HG02981 (cell line): ENCODE measurements at regions not wholly inside any gene's neighbourhood (a gene's known extent, or its start where the extent isn't known, plus 50 kb on each side); places are given as distances from the start of the nearest gene placed in this dataset.

Experiments
- ATAC-seq: cut with Tn5 transposase; IDR thresholded peaks from one replicate; pipeline ENCODE4 v1.9.1; 2021; ENCODE audit warnings: mild to moderate bottlenecking, moderate library complexity; ENCODE audit not compliant: unreplicated experiment

DNA sequence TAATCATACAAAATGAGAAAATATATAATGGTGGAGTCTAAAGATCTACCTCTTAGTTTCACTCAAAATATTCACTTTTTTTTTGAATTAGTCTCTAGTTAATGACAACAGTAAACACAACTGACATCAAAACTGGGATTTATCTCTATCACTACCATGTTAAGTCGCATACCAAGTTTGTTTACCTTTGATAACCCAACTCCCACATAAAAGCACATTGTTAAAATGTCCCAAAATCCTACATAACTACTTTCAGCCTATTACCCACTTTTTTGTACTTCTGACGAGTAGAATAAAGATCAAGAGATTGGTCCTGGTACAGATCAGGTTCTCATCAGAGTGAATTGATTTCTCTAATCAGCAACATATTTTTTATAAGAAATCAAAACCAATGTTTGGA lies 518.5 kb downstream of the EPHA3 start:
- ATAC-seq: no peak

DNA sequence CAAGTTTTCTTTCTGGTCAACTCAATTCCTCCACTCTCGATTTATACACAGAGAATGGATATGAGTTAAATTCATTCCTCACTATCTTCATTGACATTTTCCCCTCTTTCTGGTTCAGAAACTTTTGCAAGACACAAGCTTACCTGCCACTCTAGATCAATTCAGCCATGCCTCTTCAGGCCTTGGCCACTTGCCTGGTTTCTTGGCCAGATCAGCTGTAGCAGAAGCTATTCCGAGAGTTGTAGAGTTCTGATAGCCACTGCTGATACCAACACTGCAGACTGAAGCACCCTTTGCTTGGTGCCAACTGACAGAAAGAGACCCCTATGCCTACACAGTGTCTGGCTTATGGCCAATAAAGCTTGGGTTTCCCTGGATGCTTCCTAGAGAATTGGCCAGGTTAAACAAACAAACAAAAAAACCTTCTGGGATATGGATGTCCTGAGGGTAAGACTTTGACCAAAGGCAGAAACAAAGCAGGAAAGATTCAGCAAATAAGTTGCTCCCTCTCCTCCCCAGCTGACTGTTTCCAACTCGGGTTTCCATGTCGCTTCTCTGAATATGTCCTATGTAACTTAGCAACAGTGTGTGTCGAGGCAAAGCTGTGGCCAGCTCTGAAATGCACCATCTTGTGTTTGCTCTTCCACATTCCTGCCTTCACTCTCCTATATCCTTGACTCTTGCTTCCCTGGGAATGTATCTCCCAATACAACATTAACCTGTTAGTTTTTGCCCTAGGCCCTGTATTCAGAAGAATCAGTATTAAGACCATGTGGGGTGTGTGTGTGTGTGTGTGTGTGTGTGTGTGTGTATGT lies 521.6 kb downstream of the EPHA3 start:
- ATAC-seq: no peak

GRCh38 chr3:89635137-89635536 lies 527.7 kb downstream of the EPHA3 start:
- ATAC-seq: no peak

DNA sequence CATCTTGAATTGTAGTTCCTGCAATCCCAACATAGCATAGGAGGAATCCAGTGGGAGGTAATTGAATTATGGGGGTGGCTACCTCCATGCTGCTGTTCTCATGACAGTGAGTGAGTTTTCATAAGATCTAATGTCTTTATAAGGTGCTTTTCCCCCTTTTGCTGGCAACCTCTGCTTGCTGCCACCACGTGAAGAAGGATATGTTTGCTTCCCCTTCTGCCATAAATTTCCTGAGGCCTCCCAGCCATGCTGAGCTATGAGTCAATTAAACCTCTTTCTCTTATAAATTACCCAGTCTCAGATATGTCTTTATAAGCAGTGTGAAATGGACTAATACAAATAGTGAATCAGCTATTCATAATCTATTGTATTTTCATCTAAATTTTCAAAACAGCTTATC lies 537.3 kb downstream of the EPHA3 start:
- ATAC-seq: no peak

GRCh38 chr3:89649431-89649830 lies 542.0 kb downstream of the EPHA3 start:
- no peak for ATAC-seq

GRCh38 chr3:89654031-89654430 lies 546.6 kb downstream of the EPHA3 start:
- no peak for ATAC-seq

GRCh38 chr3:89656388-89656787 lies 549.0 kb downstream of the EPHA3 start:
- no peak for ATAC-seq

DNA sequence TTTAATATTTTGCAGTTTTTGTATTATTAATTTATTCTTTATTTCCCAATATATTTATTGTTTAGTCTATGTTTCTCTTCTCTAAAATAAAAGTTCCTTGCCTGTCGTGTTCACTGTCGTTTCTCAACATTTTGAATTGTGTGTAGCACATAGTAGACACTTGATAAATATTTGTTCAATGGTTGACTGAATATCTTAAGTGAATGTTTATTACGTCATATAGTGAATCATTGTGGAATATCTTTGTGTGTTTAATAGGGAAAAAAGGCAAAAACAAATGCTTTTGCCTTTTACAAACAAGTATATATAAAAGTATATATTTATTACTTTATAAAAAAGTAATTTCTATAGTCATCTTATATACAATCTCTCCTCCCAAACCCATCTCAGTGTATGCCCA lies 572.3 kb downstream of the EPHA3 start:
- no peak for ATAC-seq

DNA sequence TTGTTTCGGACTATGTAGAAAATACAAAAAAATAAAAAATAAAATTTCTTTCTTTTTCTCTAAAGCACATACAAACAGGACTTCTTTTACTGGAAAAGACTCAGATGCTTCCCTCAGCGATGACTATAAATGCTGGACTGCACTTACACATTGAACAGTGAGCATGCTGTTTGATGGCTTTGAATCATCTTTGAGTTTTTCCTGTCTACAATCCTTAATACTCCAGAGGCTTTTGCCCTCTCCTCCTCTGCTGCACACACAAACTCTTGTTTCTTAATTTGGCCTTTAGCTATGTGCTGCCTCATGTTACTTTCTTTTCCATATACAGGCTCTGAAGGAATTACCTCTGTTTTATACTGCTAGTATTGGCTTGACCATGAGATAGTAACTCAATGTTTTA lies 575.1 kb downstream of the EPHA3 start:
- ATAC-seq: no peak

GRCh38 chr3:89685731-89686130 lies 578.3 kb downstream of the EPHA3 start:
- no peak for ATAC-seq

- no peak for ATAC-seq
Measured at GRCh38 chr3:89690646-89691045, 583.2 kb downstream of the EPHA3 start.

GRCh38 chr3:89692601-89693000 lies 585.2 kb downstream of the EPHA3 start:
- ATAC-seq: no peak

- no peak for ATAC-seq
Measured at GRCh38 chr3:89697321-89697916, 590.0 kb downstream of the EPHA3 start.

DNA sequence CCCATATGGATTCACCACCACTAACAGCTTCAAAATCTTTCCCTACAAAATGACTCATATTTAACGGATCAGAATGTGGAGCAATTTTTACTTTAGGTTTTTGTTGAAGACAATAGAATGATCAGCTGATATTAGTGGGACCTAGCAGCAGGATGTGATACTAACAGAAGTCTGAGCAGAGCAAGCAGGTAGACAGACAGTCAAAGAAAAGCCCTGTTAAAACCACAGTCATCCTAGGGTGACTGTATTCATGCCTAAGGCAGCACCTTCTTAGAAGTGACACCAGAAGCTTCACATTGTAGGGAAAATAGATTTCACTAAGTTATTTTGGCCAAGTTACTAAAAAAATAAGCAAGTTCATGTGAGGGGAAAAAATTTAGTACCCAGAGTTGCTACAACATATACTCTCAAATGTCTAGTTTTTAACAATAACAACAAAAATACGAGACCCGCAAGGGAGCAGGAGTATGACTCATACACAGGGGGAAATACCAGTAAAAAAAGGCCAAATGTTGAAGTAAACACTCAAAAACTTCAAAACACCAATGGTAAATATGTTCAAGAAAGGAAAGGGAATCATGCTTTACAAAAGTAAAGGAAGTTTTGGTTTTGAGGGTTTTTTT lies 590.9 kb downstream of the EPHA3 start:
- ATAC-seq: no peak

GRCh38 chr3:89699229-89699628 lies 591.8 kb downstream of the EPHA3 start:
- ATAC-seq: no peak

DNA sequence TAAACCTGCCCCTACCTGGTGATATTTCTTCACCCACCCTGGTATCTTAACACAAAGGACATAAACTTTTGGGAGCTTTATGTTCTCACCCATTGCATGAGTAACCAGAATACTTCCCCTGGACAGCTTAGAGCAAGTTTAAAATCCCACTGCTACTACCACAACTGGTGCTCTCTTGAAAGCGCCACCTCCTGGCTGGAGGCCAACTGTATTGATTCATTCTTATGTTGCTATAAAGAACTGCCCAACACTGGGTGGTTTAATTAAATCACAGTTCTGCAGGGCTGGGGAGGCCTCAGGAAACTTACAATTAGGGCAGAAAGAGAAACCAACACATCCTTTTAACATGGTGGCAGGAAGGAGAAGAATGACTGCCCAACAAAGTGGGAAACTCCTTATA lies 592.4 kb downstream of the EPHA3 start:
- no peak for ATAC-seq

- ATAC-seq: no peak
Measured at GRCh38 chr3:89702404-89702803, 595.0 kb downstream of the EPHA3 start.

- ATAC-seq: no peak
Measured at GRCh38 chr3:89713196-89713595, 605.8 kb downstream of the EPHA3 start.

DNA sequence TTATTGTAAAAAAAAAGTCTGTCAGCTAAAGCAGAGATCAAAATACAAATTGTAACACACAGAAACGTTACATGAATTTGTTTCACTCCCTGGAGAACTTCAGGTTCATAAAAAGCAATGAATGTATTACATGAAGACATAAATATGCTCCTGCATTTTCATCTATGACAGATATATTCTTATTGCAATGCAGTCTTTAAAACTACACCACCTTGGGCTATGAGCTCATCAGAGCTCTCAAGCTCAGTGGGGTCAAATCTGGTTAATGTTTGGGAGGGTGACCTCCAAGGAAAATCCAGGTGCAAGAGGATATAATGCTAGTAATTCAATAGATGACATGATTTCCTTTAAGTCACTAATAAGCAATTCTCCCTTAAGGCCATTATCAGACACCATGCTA lies 606.8 kb downstream of the EPHA3 start:
- ATAC-seq: no peak

DNA sequence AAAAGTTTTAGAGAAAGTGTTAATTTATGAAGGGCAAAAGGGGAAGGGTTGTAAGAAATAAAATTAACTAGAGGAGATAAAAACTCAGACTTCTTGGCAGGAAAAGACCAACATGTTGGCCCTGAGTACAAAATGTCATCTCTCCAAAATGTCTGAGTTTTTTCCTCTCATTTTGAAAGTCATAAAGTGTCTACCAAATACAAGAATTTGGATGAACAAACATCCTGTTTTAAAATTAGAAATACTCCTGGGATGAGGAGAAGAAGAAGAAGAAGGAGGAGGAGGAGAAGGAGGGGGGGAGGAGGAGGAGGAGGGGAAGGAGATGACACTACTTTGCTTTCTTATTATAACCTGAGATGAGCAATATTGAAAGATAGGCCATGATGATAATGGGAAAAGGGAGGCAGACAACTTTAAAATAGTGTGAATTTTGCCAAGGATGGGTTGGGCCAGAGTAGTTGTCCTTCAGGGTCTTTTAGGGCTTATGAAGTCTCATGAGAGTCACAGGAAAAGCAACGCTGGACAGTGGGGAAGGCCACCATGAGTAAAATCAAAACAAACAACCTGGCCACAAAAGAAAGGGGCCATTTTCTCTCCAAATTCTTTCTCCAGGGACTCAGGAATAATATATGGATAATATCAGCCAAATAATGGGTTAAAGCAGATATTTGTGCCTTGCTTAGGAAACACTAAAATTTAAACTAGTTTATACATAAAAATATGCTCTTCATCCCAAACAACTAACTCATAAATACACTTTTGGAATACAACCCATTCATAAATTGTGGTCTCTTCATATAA lies 632.9 kb downstream of the EPHA3 start:
- ATAC-seq: no peak

- no peak for ATAC-seq
Measured at GRCh38 chr3:89740881-89741177, 633.4 kb downstream of the EPHA3 start.

DNA sequence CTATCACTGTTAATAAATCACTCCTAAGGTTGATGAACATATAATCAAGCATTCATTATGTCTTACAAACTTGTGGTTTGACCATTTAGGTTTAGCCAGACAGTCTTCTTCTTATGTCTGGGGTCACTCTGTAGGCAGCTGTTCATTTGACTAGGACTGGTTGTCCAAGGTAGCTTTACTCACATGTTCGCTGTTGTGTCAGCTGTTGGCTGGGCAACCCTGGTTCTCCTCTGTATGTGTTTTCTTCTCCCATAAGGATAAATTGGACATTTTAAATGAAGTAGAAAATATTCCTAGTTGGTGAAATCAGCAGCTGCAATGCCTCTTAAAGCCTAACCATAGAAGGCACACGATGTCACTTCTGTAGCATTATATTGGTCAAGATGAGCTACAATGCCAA lies 635.1 kb downstream of the EPHA3 start:
- no peak for ATAC-seq
